ENCODE measurements at regions not wholly inside any gene's neighbourhood (a gene's known extent, or its start where the extent isn't known, plus 50 kb on each side); places are given as distances from the start of the nearest gene placed in this dataset.

GRCh38 chr15:36323615-36324014 is 255.8 kb upstream of the CDIN1 start:
- no peak for DNase-seq

GRCh38 chr15:36325206-36325605 is 254.2 kb upstream of the CDIN1 start:
- DNase-seq, result no peak

GRCh38 chr15:36329592-36329991 is 249.8 kb upstream of the CDIN1 start:
- DNase-seq, result no peak

- no peak for DNase-seq
Observed at GRCh38 chr15:36330598-36330997, 248.8 kb upstream of the CDIN1 start.

GRCh38 chr15:36331531-36332275 is 247.7 kb upstream of the CDIN1 start:
- DNase-seq, result no peak

GRCh38 chr15:36332301-36332700 is 247.1 kb upstream of the CDIN1 start:
- no peak for DNase-seq

GRCh38 chr15:36332896-36333295 is 246.5 kb upstream of the CDIN1 start:
- no peak for DNase-seq

- DNase-seq, result no peak
Observed at GRCh38 chr15:36334059-36334458, 245.4 kb upstream of the CDIN1 start.

- DNase-seq, result no peak
Observed at GRCh38 chr15:36335224-36335623, 244.2 kb upstream of the CDIN1 start.

- DNase-seq, result no peak
Observed at GRCh38 chr15:36335659-36336058, 243.8 kb upstream of the CDIN1 start.

- DNase-seq, result no peak
Observed at GRCh38 chr15:36344887-36345286, 234.5 kb upstream of the CDIN1 start.

GRCh38 chr15:36347272-36347858 is 232.1 kb upstream of the CDIN1 start:
- DNase-seq, result no peak

- no peak for DNase-seq
Observed at GRCh38 chr15:36356466-36356865, 223.0 kb upstream of the CDIN1 start.

- DNase-seq, result no peak
Observed at GRCh38 chr15:36356978-36357601, 222.3 kb upstream of the CDIN1 start.

- no peak for DNase-seq
Observed at GRCh38 chr15:36358094-36358493, 221.3 kb upstream of the CDIN1 start.

- DNase-seq, result no peak
Observed at GRCh38 chr15:36358523-36358922, 220.9 kb upstream of the CDIN1 start.

GRCh38 chr15:36359286-36359685 is 220.1 kb upstream of the CDIN1 start:
- DNase-seq, result no peak

GRCh38 chr15:36361351-36361870 is 218.0 kb upstream of the CDIN1 start:
- no peak for DNase-seq

- no peak for DNase-seq
Observed at GRCh38 chr15:36362509-36362915, 216.9 kb upstream of the CDIN1 start.

GRCh38 chr15:36363335-36363734 is 216.1 kb upstream of the CDIN1 start:
- DNase-seq, result no peak

- DNase-seq, result no peak
Observed at GRCh38 chr15:36364377-36364776, 215.0 kb upstream of the CDIN1 start.

GRCh38 chr15:36365963-36366362 is 213.5 kb upstream of the CDIN1 start:
- no peak for DNase-seq

GRCh38 chr15:36370051-36370730 is 209.2 kb upstream of the CDIN1 start:
- DNase-seq, result no peak

- DNase-seq, result no peak
Observed at GRCh38 chr15:36370731-36371112, 208.7 kb upstream of the CDIN1 start.
